Vagina (tissue), 2 donors: ENCODE measurements at regions not wholly inside any gene's neighbourhood (a gene's known extent, or its start where the extent isn't known, plus 50 kb on each side); places are given as distances from the start of the nearest gene placed in this dataset.

Experiments
- POLR2A ChIP-seq, 2 donors: fragments of 450-650 bp; IDR thresholded peaks; one replicate each; pipeline ENCODE4 v1.6.1; 2017; ENCODE audit warnings: antibody characterized with exemption in 2 of 2, mild to moderate bottlenecking in 2 of 2, moderate library complexity in 2 of 2
- TF ChIP-seq, protein P1 (sequence below), 3 experiments: fragments of 450-650 bp in 2 of 3; fragments of 200-600 bp in 1 of 3; sonication (generic) in 1 of 3; IDR thresholded peaks; one replicate each; pipeline ENCODE4 v1.5.1; 2017 to 2019; ENCODE audit warnings: antibody characterized with exemption in 3 of 3, mild to moderate bottlenecking in 2 of 3, moderate library complexity in 2 of 3

DNA sequence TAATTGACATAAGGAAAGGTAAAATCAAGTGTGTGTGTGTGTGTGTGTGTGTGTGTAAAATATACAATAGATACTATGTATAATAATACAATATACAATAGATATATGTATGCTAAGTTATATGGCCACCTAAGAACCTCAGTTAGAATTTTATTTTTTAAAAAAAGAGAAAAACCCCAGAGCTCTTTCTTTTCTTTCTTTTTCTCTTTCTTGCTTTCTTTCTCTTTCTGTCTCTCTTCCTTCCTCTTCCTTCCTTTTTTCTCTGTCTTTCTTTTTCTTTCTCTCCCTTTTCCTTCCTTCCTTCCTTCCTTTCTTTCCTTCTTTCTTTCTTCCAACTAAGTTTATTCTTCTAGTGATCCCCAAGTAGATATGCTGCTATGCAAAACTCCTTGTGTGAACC lies 64.6 kb upstream of the FN1 start:
- TF ChIP-seq POLR2A (IDR thresholded peaks at IDR 0.05), result no peak
- TF ChIP-seq, protein P1, sequence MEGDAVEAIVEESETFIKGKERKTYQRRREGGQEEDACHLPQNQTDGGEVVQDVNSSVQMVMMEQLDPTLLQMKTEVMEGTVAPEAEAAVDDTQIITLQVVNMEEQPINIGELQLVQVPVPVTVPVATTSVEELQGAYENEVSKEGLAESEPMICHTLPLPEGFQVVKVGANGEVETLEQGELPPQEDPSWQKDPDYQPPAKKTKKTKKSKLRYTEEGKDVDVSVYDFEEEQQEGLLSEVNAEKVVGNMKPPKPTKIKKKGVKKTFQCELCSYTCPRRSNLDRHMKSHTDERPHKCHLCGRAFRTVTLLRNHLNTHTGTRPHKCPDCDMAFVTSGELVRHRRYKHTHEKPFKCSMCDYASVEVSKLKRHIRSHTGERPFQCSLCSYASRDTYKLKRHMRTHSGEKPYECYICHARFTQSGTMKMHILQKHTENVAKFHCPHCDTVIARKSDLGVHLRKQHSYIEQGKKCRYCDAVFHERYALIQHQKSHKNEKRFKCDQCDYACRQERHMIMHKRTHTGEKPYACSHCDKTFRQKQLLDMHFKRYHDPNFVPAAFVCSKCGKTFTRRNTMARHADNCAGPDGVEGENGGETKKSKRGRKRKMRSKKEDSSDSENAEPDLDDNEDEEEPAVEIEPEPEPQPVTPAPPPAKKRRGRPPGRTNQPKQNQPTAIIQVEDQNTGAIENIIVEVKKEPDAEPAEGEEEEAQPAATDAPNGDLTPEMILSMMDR (IDR thresholded peaks at IDR 0.05), result no peak
